GM12892 (cell line): ENCODE measurements at regions not wholly inside any gene's neighbourhood (a gene's known extent, or its start where the extent isn't known, plus 50 kb on each side); places are given as distances from the start of the nearest gene placed in this dataset.

Experiments used
- DNase-seq: peaks from one replicate; pipeline ENCODE4 v3.0.0; 2011; ENCODE audit not compliant: insufficient read length
- FAIRE-seq: peaks from 2 replicates; lab custom pipeline; 2011; peaks lifted over from hg19 to GRCh38; lab: Jason Lieb, UNC
- POLR2A ChIP-seq: IDR thresholded peaks from 2 replicates; pipeline ENCODE4 v1.6.1; 2011; ENCODE audit warnings: low read depth, low read length, control low read depth
- POLR2AphosphoS5 ChIP-seq: IDR thresholded peaks from 2 replicates; pipeline ENCODE4 v1.6.1; 2011; ENCODE audit warnings: low read depth, low read length, control low read depth
- TAF1 ChIP-seq: IDR thresholded peaks from 2 replicates; pipeline ENCODE4 v1.6.1; 2011; ENCODE audit warnings: low read depth, mild to moderate bottlenecking, control low read depth, low read length, borderline replicate concordance

- TF ChIP-seq POLR2A (no peak), TAF1 (no peak), POLR2AphosphoS5 (no peak)
- no peak for DNase-seq
- FAIRE-seq, result no peak
Observed at GRCh38 chr2:60125611-60126426, 427.6 kb downstream of the BCL11A start.

GRCh38 chr2:60119778-60120177 lies 433.7 kb downstream of the BCL11A start:
- FAIRE-seq (no peak), DNase-seq (no peak)
- TF ChIP-seq TAF1 (no peak), POLR2A (no peak), POLR2AphosphoS5 (no peak)

- TF ChIP-seq TAF1 (no peak), POLR2AphosphoS5 (no peak), POLR2A (no peak)
- no peak for FAIRE-seq
- no peak for DNase-seq
Observed at GRCh38 chr2:60118917-60119316, 434.5 kb downstream of the BCL11A start.

DNA sequence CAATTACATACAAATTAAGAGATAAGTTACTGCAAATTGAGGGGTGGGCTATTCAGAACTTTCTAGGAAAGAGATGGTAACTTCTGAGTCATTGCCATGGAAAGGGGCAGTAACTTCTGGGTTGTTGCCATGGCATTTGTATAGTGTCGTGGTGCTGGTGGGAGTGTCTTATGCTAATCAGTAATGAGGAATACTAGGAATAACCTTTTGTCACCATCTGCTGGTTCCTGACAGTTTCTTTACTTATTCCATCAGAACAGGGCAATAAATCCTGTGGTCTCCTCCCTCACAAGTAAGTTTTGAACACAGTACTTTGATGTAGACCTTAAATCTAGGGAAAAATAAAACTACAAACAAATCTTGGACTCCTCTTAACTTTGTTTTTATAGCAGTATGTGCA lies 435.4 kb downstream of the BCL11A start:
- TF ChIP-seq POLR2A (no peak), TAF1 (no peak), POLR2AphosphoS5 (no peak)
- FAIRE-seq, result no peak
- no peak for DNase-seq

DNA sequence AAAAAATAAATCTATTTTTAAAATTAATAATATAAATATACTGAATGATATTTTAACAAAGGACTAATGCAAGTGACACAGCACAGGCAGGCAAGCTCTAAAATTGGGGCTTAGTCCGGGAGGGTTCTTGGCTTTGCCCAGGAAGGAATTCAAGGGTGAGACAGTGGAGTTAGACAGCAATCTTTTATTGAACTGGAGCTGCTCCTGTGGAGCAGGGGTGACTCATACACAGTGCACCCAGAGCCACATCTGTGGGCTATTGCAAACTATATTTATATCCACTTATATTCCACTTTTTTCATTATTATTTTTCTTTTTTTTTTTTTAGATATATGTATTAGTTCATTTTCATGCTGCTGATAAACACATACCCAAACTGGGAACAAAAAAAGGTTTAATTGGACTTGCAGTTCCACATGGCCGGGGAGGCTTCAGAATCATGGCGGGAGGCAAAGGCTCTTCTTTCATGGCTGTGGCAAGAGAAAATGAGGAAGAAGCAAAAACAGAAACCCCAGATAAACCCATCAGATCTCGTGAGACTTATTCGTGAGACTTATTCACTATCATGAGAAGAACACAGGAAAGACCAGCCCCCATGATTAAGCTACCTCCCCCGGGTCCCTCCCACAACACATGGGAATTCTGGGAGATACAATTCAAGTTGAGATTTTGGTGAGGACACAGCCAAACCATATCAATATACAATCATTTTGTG lies 437.1 kb downstream of the BCL11A start:
- DNase-seq, result no peak
- no peak for FAIRE-seq
- TF ChIP-seq POLR2A, result no peak
- TF ChIP-seq POLR2AphosphoS5, result no peak
- no peak for TF ChIP-seq TAF1

DNA sequence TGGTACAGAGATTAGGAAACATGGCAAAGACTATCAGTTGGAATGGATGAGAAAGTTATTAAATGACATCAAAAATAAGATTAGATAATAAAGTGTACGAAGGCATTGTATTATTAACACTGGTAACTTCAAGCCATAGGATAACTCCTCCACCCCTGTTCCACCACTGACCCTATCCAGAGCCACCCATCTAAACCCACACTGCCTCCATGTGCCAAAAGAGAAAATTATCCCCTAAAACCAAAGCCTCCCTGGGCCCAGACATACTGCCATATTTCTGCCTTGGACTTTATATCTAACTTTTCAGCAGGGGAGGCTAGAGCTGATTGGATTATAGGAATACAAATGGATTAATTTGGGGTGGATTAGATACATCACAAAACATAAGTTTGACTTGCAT lies 443.7 kb downstream of the BCL11A start:
- no peak for DNase-seq
- TF ChIP-seq POLR2A (no peak), TAF1 (no peak), POLR2AphosphoS5 (no peak)
- no peak for FAIRE-seq

- FAIRE-seq (no peak), DNase-seq (no peak)
- TF ChIP-seq TAF1 (no peak), POLR2A (no peak), POLR2AphosphoS5 (no peak)
Observed at GRCh38 chr2:60106836-60107529, 446.5 kb downstream of the BCL11A start.

DNA sequence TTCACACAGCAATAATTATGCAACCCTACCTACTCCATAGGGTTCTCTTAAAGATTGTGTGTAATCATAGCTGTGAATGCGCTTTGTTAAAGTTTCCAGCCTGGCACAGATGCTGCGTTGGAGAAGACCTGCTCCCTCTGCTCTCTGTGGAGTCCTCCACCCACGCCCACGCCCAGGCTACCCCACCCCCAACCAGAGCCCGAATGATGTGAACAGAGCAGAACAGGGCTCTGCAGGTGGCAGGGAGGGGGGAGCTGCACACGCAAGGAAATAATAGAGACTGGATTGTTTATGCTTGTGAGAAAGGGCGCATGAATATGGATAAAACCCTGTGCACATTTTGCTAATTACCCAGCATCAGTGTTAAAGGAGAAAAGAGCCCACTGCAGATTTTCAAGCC lies 447.5 kb downstream of the BCL11A start:
- DNase-seq (no peak), FAIRE-seq (no peak)
- TF ChIP-seq TAF1 (no peak), POLR2AphosphoS5 (no peak), POLR2A (no peak)

DNA sequence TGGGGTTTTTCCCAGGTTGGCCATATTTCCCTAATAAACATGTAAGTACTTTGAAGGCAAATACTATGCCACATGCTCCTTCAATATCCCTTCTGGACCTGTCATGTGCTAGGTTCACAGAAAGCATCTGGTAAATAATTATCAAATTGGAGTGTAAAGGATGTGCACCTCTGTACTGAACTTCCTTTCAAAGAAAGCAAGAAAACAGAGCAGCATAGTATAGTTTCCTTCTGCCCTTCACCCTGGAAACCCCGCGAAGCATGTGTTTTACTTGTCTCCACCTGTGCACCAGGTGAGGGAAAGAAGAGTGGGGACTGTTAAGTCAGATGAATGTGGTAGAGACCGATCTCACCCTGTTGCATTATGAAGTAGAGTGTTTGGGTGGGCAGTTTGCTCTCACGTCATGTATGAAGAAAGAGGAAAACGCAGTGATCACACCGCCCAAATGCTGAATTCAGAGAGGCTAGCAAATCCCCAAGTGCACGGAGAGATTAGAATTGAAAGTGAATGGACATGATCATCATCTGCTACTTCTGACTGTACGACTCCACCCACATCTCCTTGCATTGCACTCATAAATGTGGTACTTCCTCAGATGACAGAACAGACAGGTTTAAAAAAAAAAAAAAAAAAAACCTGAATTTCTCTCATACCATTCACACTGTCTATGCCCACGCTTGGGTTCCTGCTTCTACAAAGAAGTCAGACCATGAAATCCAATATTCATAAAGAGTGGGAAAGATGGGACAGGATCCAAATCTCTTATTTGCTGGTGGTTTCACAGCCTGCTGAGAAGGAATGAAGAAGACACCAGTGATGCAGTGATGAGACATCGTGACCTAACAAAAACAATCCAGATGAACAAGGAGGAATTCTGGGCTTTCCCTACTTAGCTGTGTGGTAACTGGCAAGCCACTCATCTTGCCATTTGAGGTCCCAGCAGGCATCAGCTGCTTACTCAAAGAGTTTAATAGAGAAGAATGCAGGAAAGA lies 448.6 kb downstream of the BCL11A start:
- DNase-seq (no peak), FAIRE-seq (no peak)
- TF ChIP-seq POLR2A, result no peak
- no peak for TF ChIP-seq TAF1
- TF ChIP-seq POLR2AphosphoS5, result no peak

DNA sequence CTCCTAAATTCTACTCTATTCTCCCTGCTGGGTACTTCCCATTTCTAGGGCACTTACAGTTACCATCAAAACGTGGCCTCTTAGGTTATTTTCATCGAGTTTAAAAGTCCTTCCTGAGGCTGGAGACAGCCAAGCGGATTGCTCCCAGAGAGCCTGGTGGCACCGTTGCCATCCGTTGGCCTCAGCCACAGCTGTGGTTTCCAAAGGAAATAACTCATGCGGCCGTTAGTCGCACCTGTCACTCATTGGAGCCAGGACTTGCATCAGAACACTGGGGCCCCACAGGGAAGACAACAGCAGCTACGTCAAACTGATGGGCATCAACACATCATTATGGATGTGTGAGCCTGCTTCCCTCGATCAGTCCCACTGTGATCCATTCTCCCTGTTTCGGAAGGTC lies 453.4 kb downstream of the BCL11A start:
- TF ChIP-seq POLR2AphosphoS5, result no peak
- TF ChIP-seq TAF1, result no peak
- TF ChIP-seq POLR2A, result no peak
- FAIRE-seq (no peak), DNase-seq (no peak)

DNA sequence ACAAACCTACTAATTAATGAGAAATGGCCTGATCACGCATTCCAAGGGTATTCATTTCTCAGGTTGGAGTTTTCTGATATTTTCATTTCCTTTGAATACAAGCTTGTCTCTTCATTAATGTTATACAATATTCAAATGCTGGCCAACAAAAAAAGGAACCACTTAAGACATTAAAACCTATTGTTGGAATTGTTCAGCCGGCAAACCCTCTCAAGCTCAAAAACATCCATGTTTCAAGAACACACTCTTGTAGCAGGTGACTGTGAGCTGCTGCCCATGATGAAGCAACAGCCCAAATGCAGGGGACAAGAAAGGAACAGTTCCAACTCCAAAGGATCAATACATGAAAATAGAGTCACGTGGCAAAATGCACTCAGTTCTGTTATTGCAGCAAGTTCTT lies 454.5 kb downstream of the BCL11A start:
- TF ChIP-seq POLR2A (no peak), TAF1 (no peak)
- FAIRE-seq (no peak), DNase-seq (no peak)

GRCh38 chr2:60097298-60097697 lies 456.2 kb downstream of the BCL11A start:
- TF ChIP-seq POLR2A, result no peak
- TF ChIP-seq POLR2AphosphoS5, result no peak
- no peak for TF ChIP-seq TAF1
- FAIRE-seq (no peak), DNase-seq (no peak)
